NB4 (cell line): ENCODE measurements at regions not wholly inside any gene's neighbourhood (a gene's known extent, or its start where the extent isn't known, plus 50 kb on each side); places are given as distances from the start of the nearest gene placed in this dataset.

Experiments used
- DNase-seq: peaks from one replicate; pipeline ENCODE4 v3.0.0; 2010; ENCODE audit warnings: low read depth
- H3K4me3 ChIP-seq: one replicate; pipeline ENCODE4 v1.5.1; 2011; ENCODE audit warnings: mild to moderate bottlenecking, low read depth, low read length, moderate library complexity
- CTCF ChIP-seq: IDR thresholded peaks from one replicate; pipeline ENCODE4 v1.5.1; 2012; ENCODE audit warnings: low read depth, low read length
- MAX ChIP-seq: IDR thresholded peaks from 2 replicates; pipeline ENCODE4 v1.6.1; 2011; ENCODE audit warnings: low read depth, low read length
- MYC ChIP-seq: IDR thresholded peaks from 2 replicates; pipeline ENCODE4 v1.6.1; 2011; ENCODE audit warnings: low read depth, low read length
- POLR2A ChIP-seq: IDR thresholded peaks from 2 replicates; pipeline ENCODE4 v1.6.1; 2011; ENCODE audit warnings: mild to moderate bottlenecking; ENCODE audit not compliant: insufficient read length; ENCODE audit errors: extremely low read depth

GRCh38 chr17:72425794-72426168 lies 305.0 kb downstream of the SOX9 start:
- TF ChIP-seq CTCF (no peak), MYC (no peak)
- DNase-seq, result no peak
- H3K4me3 ChIP-seq, result no peak overlapping the region

- TF ChIP-seq CTCF (no peak), MYC (no peak), MAX (no peak), POLR2A (no peak)
- no peak for DNase-seq
- H3K4me3 ChIP-seq, result no peak overlapping the region
Measured at GRCh38 chr17:72426321-72426720, 305.5 kb downstream of the SOX9 start.

GRCh38 chr17:72426948-72427760 lies 306.3 kb downstream of the SOX9 start:
- TF ChIP-seq CTCF, result no peak
- TF ChIP-seq POLR2A, result no peak
- no peak for TF ChIP-seq MAX
- TF ChIP-seq MYC, result no peak
- H3K4me3 ChIP-seq, result no peak overlapping the region
- DNase-seq, result no peak

GRCh38 chr17:72427761-72428109 lies 306.9 kb downstream of the SOX9 start:
- no peak for TF ChIP-seq MYC
- no peak for TF ChIP-seq MAX
- TF ChIP-seq CTCF, result no peak
- TF ChIP-seq POLR2A, result no peak
- no peak overlapping the region for H3K4me3 ChIP-seq
- no peak for DNase-seq

- H3K4me3 ChIP-seq, result no peak overlapping the region
- no peak for TF ChIP-seq MYC
- no peak for TF ChIP-seq POLR2A
- no peak for TF ChIP-seq CTCF
- TF ChIP-seq MAX, result no peak
- DNase-seq, result no peak
Measured at GRCh38 chr17:72429066-72429638, 308.3 kb downstream of the SOX9 start.
